ENCODE measurements at regions not wholly inside any gene's neighbourhood (a gene's known extent, or its start where the extent isn't known, plus 50 kb on each side); places are given as distances from the start of the nearest gene placed in this dataset.

DNA sequence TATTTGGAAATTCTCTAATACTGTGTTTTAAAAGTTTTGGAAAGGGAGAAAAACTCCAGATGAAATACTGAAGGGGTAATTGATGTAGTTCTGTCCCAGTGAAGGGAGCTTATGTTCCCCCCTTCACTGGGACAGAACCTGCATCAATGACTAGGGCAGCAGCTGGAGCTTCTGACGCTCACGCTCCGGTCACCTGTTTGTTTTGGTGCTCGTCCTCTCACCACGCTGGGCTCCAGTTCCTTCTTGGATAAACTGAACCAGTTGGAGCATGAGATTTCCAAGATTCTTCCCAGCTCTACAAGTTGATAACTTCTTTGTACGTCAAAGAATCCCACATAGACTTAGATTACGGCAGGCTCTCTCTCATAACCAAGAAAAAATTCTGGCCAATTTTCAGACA is 51.4 kb upstream of the HNRNPU start:
- Histone ChIP-seq H3K36me3 (ENCODE audit: control insufficient read depth in 2 of 3, insufficient read depth in 3 of 3, low read length in 3 of 3) (no peaks in the 10 kb centered on the region), H3K27ac (ENCODE audit: low read depth, low read length) (no peak overlapping the region), H3K9me3 (ENCODE audit: control insufficient read depth in 2 of 3, low read length in 3 of 3) (no peaks in the 10 kb centered on the region), H3K27me3 (ENCODE audit: control insufficient read depth in 2 of 2, insufficient read depth in 2 of 2, low read length in 2 of 2) (no peaks in the 10 kb centered on the region), H3K4me3 (ENCODE audit: low read length) (no peak overlapping the region), H3K4me1 (ENCODE audit: control insufficient read depth in 2 of 2, insufficient read depth in 2 of 2, low read length in 2 of 2) (peaks cover 6 to 7% of the 10 kb centered on the region in 2 donors)
- Mint-ChIP-seq H3K27ac (peak overlapping the region in 1 of 9 donors; percentile 80), H3K4me1 (peaks cover 0 to 15% (median 10%) of the 10 kb centered on the region in 7 donors), H3K4me3 (no peak overlapping the region), H3K36me3 (no peaks in the 10 kb centered on the region), H3K9me3 (no peaks in the 10 kb centered on the region), H3K27me3 (peaks cover 0 to 32% (median 0%) of the 10 kb centered on the region in 5 donors)
- ATAC-seq: no peak
- intact Hi-C loops (cut with micrococcal nuclease): loop anchor here in 1 of 2 donors (5.0 kb wide), 1 partner anchor 113 kb away; no protein-coding TSS in a partner anchor
- DNase-seq: no peak
- ChIA-PET POLR2A (interaction anchor here (1.1 to 3.9 kb wide), 2 partner anchors 51 to 62 kb away, joined by 5 to 43 read pairs; partner anchors contain the start of gene HNRNPU), CTCF (no interaction called here)

DNA sequence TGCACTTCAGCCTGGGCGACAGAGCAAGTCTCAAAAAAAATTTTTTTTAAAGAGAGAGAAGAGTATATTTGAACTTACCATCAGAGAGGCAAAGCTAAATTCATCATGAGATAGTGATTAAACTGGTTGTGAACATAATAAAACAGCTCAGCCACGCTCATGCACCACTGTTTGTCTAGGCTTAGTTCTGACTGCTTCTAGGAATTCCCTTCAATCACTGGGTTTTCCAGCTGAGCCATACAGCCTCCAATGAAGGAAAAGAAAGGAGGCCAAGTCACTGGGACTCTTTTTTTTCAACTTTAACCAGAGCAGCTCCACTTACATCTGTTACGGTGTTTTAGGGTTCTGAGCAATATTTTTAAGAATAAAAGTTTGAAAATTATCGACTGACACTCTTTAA is 50.4 kb upstream of the HNRNPU start:
- POLR2A ChIA-PET: no interaction called here
- no peak overlapping the region for H3K4me3 Mint-ChIP-seq

More for the DNA sequence above, 50.4 kb upstream of the HNRNPU start:
- Mint-ChIP-seq H3K36me3 (no peaks in the 10 kb centered on the region), H3K27ac (no peak overlapping the region), H3K27me3 (peaks cover 0 to 30% (median 0%) of the 10 kb centered on the region in 5 donors), H3K4me1 (peaks cover 0 to 15% (median 9%) of the 10 kb centered on the region in 7 donors), H3K9me3 (no peaks in the 10 kb centered on the region)
- no peaks in the 10 kb centered on the region for H3K9me3 ChIP-seq (ENCODE audit: control insufficient read depth in 2 of 3, low read length in 3 of 3)
- ATAC-seq (no peak), DNase-seq (no peak)
- intact Hi-C loops (cut with micrococcal nuclease): loop anchor here in 1 of 2 donors (5.0 kb wide), 1 partner anchor 112 kb away; no protein-coding TSS in a partner anchor
- peaks cover 6 to 7% of the 10 kb centered on the region in 2 donors for H3K4me1 ChIP-seq (ENCODE audit: control insufficient read depth in 2 of 2, insufficient read depth in 2 of 2, low read length in 2 of 2)
- no peak overlapping the region for H3K4me3 ChIP-seq (ENCODE audit: low read length)
- CTCF ChIA-PET: no interaction called here
- H3K36me3 ChIP-seq (ENCODE audit: control insufficient read depth in 2 of 3, insufficient read depth in 3 of 3, low read length in 3 of 3): no peaks in the 10 kb centered on the region
- no peaks in the 10 kb centered on the region for H3K27me3 ChIP-seq (ENCODE audit: control insufficient read depth in 2 of 2, insufficient read depth in 2 of 2, low read length in 2 of 2)
- H3K27ac ChIP-seq (ENCODE audit: low read depth, low read length): no peak overlapping the region

All from naive thymus-derived CD4-positive, alpha-beta T cell (primary cell).